Superior temporal gyrus (tissue), 1 donor: ENCODE measurements at regions not wholly inside any gene's neighbourhood (a gene's known extent, or its start where the extent isn't known, plus 50 kb on each side); places are given as distances from the start of the nearest gene placed in this dataset.

Experiments used
- DNase-seq: peaks from one replicate; pipeline ENCODE4 v3.0.0-alpha.2; 2016; ENCODE audit errors: extremely low spot score

DNA sequence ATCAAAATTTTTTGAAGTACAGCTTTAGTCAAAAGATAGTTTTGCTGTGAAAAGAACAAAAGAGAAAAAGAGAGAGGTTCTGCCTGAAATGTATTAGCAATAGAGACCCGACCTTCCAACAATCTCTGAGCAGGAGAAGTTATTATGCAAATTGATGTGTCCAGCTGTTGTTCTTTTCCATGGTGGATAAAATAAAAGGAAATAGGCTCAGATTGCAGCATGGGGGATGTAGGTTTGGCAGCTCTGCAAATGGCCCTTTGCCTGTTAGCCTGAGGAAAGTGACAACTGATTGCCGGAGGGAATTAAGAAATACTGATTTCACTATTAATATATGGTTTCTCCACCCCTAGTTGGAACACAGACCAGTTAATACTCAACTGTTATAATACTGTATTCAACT is 1283.2 kb upstream of the NXPH2 start:
- DNase-seq, result no peak

DNA sequence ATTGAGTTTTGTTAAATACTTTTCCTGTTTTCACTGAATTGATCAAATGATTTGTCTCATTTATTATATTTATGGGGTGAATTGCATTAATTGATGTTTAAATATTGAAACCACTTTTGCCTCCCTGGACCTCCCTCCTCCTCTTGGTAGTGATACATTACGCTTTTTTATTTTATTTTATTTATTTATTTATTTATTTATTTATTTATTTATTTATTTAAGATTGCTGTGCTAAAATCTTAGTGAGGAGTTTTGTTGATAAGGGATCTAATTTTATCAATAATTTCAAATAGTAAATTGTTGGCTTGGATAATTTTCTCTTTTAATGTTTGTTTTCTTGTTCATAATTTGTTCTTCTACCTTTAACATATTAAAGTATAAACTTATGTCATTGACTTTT is 1281.0 kb upstream of the NXPH2 start:
- no peak for DNase-seq

GRCh38 chr2:140057928-140058327 is 1277.7 kb upstream of the NXPH2 start:
- no peak for DNase-seq

DNA sequence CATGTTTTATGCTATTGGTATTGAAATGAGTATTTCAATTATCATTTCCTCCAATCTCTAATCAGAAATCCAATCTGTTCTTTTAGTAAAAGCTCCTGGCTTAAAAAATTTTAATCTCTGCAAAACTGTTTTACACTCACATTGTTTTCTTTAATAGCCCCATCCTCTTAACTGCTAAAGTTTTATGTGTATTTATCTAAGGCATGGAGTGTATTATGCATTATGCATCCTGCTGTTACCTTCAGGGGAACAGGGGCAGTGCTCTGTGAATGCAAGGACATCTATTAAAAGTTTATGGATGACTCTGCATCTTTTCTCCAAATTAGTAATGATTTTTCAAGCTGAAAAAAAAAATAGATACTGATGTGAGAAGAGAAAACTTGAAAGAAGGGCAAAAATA is 1261.6 kb upstream of the NXPH2 start:
- no peak for DNase-seq

DNA sequence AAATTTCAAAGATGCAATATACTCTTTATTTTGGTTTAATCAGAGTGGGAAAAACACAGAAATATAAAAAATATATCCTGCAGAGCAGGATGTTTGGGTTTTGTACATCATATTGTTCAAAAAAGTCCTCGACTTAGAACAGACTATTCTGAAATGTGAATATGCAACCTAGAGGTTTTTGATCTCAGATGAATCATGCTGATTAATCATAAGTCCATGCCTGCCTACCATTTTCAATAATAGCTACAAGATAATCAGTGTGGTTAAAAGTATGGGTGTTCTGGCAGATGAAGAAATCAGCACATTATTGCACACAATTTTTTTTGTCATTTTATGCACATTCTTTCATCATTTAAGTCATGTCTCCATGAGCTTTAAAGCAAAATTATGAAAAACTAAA is 1261.0 kb upstream of the NXPH2 start:
- no peak for DNase-seq

GRCh38 chr2:140033638-140034037 is 1253.4 kb upstream of the NXPH2 start:
- no peak for DNase-seq

DNA sequence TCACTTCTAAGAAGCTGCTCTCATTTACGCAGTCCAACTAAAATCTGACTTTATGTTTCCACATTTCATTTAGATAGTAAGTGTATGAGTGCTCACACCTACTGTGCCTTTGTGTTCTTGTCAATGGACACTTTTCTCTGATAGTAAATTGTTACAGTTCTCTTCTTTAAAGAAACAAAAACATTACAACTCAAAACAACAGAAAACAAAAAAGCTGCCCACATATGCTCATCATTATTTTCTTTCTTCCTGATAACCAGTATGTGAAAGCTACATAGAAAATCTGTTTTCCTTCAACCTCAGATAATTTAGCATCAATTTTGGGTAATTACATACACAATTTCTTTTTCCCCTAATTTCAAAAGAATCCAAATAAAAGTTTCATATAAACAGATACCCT is 1247.8 kb upstream of the NXPH2 start:
- DNase-seq, result no peak

DNA sequence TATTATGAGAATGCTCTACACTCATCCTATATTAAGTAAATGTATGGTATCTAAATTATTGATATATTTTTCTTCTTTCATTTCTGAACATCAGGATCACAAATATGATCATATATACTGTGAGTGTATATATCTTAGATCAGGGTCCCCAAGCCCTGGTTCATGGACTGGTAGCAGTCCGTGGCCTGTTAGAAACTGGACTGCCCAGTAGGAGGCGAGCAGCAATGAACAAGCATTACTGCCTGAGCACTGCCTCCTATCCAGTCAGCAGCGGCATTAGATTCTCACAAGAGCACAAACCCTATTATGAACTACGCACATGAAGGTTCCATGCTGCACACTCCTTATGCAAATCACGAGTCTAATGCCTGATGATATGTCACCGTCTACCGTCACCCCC is 1247.1 kb upstream of the NXPH2 start:
- no peak for DNase-seq

GRCh38 chr2:140023291-140023690 is 1243.1 kb upstream of the NXPH2 start:
- DNase-seq, result no peak

DNA sequence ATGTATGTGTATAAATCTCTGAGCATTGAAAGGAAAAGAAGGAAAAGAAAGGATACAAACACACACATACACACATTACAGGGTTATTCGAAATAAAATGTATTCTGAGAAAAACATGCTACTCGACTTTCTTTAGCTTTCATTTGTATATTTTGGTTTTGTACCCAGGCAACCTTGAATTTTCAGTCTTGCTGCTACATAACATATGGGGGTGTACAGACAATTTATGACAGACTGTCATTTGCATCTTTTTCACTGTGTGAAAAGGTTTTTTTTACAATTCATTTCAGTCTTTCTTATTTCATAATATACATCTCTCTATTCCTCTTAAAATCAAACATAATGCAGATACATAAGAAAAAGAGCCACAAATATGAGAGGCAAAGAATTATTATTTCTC is 1238.4 kb upstream of the NXPH2 start:
- DNase-seq, result no peak

GRCh38 chr2:140014204-140014546 is 1234.0 kb upstream of the NXPH2 start:
- DNase-seq, result no peak

GRCh38 chr2:140013545-140014203 is 1233.5 kb upstream of the NXPH2 start:
- no peak for DNase-seq

- DNase-seq, result no peak
Measured at GRCh38 chr2:140011287-140011686, 1231.1 kb upstream of the NXPH2 start.

DNA sequence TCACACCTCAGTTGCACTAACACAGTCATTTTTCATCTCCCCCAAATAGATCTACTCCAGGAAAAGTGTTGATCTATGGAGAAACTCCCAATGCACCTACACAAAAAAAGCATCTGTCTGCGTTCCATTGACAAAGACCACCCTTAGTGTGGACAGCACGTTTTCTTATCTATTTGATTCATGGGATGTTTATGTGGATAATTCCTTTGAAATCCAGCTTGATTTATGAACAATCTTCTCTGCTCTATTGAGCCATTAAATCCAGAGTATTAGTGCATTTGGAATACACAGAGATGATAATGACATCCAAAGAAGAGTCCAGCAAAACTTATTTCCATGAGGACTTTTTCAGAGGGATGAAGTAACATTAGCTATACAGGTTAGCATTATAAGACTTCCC is 1221.9 kb upstream of the NXPH2 start:
- DNase-seq, result no peak

GRCh38 chr2:139992711-139993345 is 1212.6 kb upstream of the NXPH2 start:
- DNase-seq, result no peak

GRCh38 chr2:139992078-139992477 is 1211.9 kb upstream of the NXPH2 start:
- DNase-seq, result no peak

DNA sequence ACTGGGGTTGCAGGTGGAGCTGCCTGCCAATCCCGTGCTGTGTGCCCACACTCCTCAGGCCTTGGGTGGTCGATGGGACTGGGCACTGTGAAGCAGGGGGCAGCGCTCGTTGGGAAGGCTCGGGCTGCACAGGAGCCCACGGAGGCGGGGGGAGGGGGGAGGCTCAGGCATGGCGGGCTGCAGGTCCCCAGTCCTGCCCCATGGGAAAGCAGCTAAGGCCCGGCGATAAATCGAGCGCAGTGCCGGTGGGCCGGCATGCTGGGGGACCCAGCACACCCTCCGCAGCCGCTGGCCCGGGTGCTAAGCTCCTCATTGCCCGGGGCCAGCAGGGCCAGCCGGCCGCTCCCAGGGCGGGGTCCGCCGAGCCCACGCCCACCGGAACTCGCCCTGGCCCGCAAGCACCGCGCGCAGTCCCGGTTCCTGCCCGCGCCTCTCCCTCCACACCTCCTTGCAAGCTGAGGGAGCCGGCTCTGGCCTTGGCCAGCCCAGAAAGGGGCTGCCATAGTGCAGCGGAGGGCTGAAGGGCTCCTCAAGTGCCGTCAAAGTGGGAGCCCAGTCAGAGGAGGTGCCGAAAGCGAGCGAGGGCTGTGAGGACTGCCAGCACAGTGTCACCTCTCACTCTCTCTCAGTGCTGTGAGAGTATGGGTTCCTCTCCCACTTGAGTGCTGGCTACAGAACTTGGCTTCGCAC is 1210.6 kb upstream of the NXPH2 start:
- no peak for DNase-seq

DNA sequence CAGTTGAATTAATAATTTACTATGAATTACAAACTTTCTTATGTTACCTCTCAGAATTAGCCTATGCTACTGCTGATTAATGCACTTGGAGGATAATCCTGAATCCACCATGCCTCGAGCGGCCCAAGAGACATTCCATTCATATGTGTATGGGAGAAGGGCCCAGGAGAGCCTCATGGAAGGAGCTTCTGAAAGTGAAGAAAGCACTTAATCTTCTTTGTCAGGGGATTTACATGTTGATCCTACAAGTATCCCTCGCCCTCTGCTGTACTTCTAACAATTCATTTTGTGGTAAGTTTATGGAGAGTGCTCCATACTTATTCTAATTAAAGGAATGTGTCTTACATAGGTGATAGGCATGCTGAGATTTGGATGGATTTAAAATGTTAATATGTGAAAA is 1189.1 kb upstream of the NXPH2 start:
- DNase-seq, result no peak

DNA sequence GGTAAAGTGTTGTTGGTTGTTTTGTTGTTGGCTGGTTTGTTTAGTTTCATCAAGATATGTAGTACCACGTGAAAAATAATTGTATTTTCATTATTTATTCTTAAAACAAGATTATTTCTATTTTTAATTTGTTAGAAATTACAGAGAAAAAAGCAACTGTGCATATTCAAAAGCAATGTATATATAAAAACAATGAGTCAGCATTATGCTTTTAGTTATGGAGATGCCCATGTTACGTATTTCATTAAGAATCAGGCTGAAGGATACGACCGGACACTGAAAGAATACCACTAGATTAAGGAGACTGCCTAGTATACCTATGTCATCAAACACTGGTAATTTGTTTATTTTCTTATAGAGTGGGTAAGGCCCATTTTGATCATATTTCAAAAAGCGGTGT is 1188.4 kb upstream of the NXPH2 start:
- no peak for DNase-seq

DNA sequence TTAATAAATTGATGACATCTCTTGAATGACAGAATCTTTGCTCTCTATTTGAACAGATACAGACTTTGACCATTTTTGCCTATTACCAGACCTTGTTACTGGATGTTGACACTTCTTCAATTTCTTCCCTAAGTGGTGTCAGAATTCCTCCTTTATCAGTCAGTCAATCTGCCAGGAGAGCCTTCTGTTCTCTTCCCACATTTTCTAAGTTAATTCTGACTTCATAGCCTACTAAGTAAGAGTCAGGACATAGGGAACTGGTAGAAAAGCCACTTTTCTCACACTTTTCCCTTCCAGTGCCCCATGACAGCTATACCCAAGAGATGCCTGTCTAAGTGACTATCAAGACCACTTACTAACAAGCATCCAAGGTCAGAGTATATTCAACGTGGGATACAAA is 1187.5 kb upstream of the NXPH2 start:
- no peak for DNase-seq

- DNase-seq, result no peak
Measured at GRCh38 chr2:139964721-139965440, 1184.7 kb upstream of the NXPH2 start.

DNA sequence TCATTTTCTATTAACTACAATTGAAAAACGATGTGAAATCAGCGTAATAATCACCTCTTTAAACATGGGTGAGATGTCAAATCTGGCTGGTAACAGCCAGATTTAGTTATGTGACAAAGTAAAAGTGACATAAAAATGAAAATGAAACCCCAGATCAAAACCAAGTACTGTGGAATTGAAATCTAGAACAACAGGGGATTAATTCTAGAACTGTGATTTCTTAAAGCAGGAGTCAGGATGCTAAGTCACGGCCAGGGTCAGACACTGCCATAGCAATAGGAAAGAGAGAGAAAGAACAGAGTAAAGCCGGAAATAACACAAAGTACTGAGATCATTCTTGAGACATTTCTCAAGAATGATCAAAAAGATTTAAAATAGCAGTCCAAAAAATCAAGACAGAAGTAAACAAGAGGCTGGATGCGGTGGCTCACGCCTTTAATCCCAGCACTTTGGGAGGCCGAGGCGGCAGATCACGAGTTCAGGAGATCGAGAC is 1183.7 kb upstream of the NXPH2 start:
- no peak for DNase-seq
